ENCODE measurements at regions not wholly inside any gene's neighbourhood (a gene's known extent, or its start where the extent isn't known, plus 50 kb on each side); places are given as distances from the start of the nearest gene placed in this dataset.
"Not testable (repeated sequence)": the region's sequence is repeated elsewhere in the genome, so short reads cannot be mapped to it uniquely, and the experiment has no call there.

DNA sequence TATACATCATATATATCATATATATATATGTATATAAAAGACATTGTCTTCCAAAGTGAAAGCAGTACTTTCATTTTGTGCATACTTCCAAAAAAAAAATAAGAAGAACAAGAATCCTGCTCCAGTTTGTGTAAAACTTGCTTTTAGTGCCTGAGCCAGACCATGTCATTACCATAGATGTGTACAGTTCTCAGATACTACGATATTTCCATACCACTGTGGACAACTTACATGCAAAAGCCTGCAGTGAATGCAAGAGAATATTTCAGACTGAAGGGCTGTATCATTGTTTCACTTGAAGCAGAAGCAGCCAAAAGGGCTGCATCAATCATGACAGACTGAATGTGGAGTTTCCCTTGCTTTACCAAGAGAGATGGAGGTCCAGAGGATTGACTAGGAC is 72.6 kb upstream of the CYLC2 start:
- no peaks in the 10 kb centered on the region for H4K20me1 ChIP-seq (ENCODE audit: insufficient read depth)
- H2AFZ ChIP-seq (ENCODE audit: low read depth), result no peak overlapping the region
- WGBS (ENCODE audit: low lambda C conversion rate), result 0% methylated on average over 1 of the region's 1 CpG
- H3K4me1 ChIP-seq (ENCODE audit: control insufficient read depth in 1 of 2, insufficient read depth in 2 of 2, low read depth in 1 of 2, low read length in 1 of 2), result no peaks in the 10 kb centered on the region
- no peak for DNase-seq
- no peaks in the 10 kb centered on the region for H3K27me3 ChIP-seq (ENCODE audit: insufficient read depth)
- no peaks in the 10 kb centered on the region for H3K79me2 ChIP-seq (ENCODE audit: insufficient read depth)
- H3K36me3 ChIP-seq (replicated peaks in 1 of 2; ENCODE audit: control insufficient read depth in 1 of 2, insufficient read depth in 2 of 2, low read length in 1 of 2), result no peaks in the 10 kb centered on the region
- no peak overlapping the region for H3K27ac ChIP-seq (ENCODE audit: low read depth in 2 of 2, low read length in 1 of 2)
- H3K9ac ChIP-seq, result no peak overlapping the region
- no peaks in the 10 kb centered on the region for H3F3A ChIP-seq (replicated peaks; ENCODE audit: insufficient read depth)
- no peaks in the 10 kb centered on the region for H3K9me3 ChIP-seq
- POLR2A ChIA-PET, result no interaction called here
- H3K4me3 ChIP-seq (ENCODE audit: low read depth in 2 of 2, low read length in 1 of 2), result no peak overlapping the region
- H3K4me2 ChIP-seq, result no peak overlapping the region
- no peaks in the 10 kb centered on the region for H3K9me2 ChIP-seq
- CTCF ChIA-PET, result interaction anchor here (1.1 kb wide), 1 partner anchor 9 kb away, joined by 4 read pairs; no protein-coding TSS in a partner anchor
- TF ChIP-seq USF2 (IDR thresholded peaks at IDR 0.05; ENCODE audit: borderline replicate concordance, low read depth, low read length), result no peak
- TF ChIP-seq, protein P1, sequence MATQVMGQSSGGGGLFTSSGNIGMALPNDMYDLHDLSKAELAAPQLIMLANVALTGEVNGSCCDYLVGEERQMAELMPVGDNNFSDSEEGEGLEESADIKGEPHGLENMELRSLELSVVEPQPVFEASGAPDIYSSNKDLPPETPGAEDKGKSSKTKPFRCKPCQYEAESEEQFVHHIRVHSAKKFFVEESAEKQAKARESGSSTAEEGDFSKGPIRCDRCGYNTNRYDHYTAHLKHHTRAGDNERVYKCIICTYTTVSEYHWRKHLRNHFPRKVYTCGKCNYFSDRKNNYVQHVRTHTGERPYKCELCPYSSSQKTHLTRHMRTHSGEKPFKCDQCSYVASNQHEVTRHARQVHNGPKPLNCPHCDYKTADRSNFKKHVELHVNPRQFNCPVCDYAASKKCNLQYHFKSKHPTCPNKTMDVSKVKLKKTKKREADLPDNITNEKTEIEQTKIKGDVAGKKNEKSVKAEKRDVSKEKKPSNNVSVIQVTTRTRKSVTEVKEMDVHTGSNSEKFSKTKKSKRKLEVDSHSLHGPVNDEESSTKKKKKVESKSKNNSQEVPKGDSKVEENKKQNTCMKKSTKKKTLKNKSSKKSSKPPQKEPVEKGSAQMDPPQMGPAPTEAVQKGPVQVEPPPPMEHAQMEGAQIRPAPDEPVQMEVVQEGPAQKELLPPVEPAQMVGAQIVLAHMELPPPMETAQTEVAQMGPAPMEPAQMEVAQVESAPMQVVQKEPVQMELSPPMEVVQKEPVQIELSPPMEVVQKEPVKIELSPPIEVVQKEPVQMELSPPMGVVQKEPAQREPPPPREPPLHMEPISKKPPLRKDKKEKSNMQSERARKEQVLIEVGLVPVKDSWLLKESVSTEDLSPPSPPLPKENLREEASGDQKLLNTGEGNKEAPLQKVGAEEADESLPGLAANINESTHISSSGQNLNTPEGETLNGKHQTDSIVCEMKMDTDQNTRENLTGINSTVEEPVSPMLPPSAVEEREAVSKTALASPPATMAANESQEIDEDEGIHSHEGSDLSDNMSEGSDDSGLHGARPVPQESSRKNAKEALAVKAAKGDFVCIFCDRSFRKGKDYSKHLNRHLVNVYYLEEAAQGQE (IDR thresholded peaks at IDR 0.05; ENCODE audit: low read depth, low read length), result no peak
- no peak for TF ChIP-seq JUND (IDR thresholded peaks at IDR 0.05)
- no peak for TF ChIP-seq RFX5 (IDR thresholded peaks at IDR 0.05; ENCODE audit: low read length)
- TF ChIP-seq, protein P2, sequence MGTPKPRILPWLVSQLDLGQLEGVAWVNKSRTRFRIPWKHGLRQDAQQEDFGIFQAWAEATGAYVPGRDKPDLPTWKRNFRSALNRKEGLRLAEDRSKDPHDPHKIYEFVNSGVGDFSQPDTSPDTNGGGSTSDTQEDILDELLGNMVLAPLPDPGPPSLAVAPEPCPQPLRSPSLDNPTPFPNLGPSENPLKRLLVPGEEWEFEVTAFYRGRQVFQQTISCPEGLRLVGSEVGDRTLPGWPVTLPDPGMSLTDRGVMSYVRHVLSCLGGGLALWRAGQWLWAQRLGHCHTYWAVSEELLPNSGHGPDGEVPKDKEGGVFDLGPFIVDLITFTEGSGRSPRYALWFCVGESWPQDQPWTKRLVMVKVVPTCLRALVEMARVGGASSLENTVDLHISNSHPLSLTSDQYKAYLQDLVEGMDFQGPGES (IDR thresholded peaks at IDR 0.05; ENCODE audit: low read depth, low read length), result no peak
- TF ChIP-seq RAD21 (IDR thresholded peaks at IDR 0.05; ENCODE audit: low read length), result no peak

GRCh38 chr9:102911185-102911584 is 83.9 kb upstream of the CYLC2 start:
- ChIA-PET CTCF (no interaction called here), POLR2A (no interaction called here)
- Histone ChIP-seq H3K27ac (ENCODE audit: low read depth in 2 of 2, low read length in 1 of 2) (no peak overlapping the region), H3K9me3 (no peaks in the 10 kb centered on the region), H3K4me2 (no peak overlapping the region), H2AFZ (ENCODE audit: low read depth) (no peak overlapping the region), H3K4me1 (ENCODE audit: control insufficient read depth in 1 of 2, insufficient read depth in 2 of 2, low read depth in 1 of 2, low read length in 1 of 2) (no peaks in the 10 kb centered on the region), H3K27me3 (ENCODE audit: insufficient read depth) (no peaks in the 10 kb centered on the region), H4K20me1 (ENCODE audit: insufficient read depth) (no peaks in the 10 kb centered on the region), H3K4me3 (ENCODE audit: low read depth in 2 of 2, low read length in 1 of 2) (no peak overlapping the region), H3K9ac (no peak overlapping the region), H3K79me2 (ENCODE audit: insufficient read depth) (no peaks in the 10 kb centered on the region), H3F3A (replicated peaks; ENCODE audit: insufficient read depth) (no peaks in the 10 kb centered on the region), H3K36me3 (replicated peaks in 1 of 2; ENCODE audit: control insufficient read depth in 1 of 2, insufficient read depth in 2 of 2, low read length in 1 of 2) (no peaks in the 10 kb centered on the region), H3K9me2 (no peaks in the 10 kb centered on the region)
- no peak for DNase-seq
- TF ChIP-seq PBX3 (IDR thresholded peaks at IDR 0.05), result no peak
- no peak for TF ChIP-seq TCF12 (IDR thresholded peaks at IDR 0.05)
- TF ChIP-seq, protein P2 (IDR thresholded peaks at IDR 0.05; ENCODE audit: low read depth, low read length), result no peak
- TF ChIP-seq MEF2A (IDR thresholded peaks at IDR 0.05; ENCODE audit: borderline replicate concordance, low read depth), result no peak
- no peak for TF ChIP-seq FOSL2 (IDR thresholded peaks at IDR 0.05; ENCODE audit: borderline replicate concordance, low read depth)
- TF ChIP-seq JUND (IDR thresholded peaks at IDR 0.05), result no peak
- WGBS (ENCODE audit: low lambda C conversion rate), result 0% methylated on average over 2 of the region's 2 CpGs

DNA sequence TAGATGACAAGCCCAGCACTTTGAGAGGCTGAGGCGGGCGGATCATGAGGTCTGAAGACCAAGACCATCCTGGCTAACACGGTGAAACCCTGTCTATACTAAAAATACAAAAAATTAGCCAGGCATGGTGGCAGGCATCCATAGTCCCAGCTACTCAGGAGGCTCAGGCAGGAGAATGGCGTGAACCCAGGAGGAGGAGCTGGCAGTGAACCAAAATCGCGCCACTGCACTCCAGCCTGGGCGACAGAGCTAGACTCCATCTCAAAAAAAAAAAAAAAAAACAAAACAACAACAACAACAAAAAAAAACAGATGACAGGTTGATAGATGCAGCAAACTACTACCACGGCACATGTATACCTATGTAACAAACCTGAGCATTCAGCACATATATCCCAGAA is 89.3 kb upstream of the CYLC2 start:
- DNase-seq; H2AFZ ChIP-seq (ENCODE audit: low read depth); H3K27ac ChIP-seq (ENCODE audit: low read depth in 2 of 2, low read length in 1 of 2); CTCF ChIA-PET; H3K4me1 ChIP-seq (ENCODE audit: control insufficient read depth in 1 of 2, insufficient read depth in 2 of 2, low read depth in 1 of 2, low read length in 1 of 2); H3K9me3 ChIP-seq; H3K36me3 ChIP-seq (replicated peaks in 1 of 2; ENCODE audit: control insufficient read depth in 1 of 2, insufficient read depth in 2 of 2, low read length in 1 of 2); H3K4me3 ChIP-seq (ENCODE audit: low read depth in 2 of 2, low read length in 1 of 2); POLR2A ChIA-PET; H3K79me2 ChIP-seq (ENCODE audit: insufficient read depth); H4K20me1 ChIP-seq (ENCODE audit: insufficient read depth); H3K9ac ChIP-seq; H3K4me2 ChIP-seq; H3K27me3 ChIP-seq (ENCODE audit: insufficient read depth); H3K9me2 ChIP-seq; H3F3A ChIP-seq (replicated peaks; ENCODE audit: insufficient read depth): not testable (repeated sequence)
- WGBS (ENCODE audit: low lambda C conversion rate), result 11% methylated on average over 8 of the region's 8 CpGs
